MCF 10A (cell line): ENCODE measurements at regions not wholly inside any gene's neighbourhood (a gene's known extent, or its start where the extent isn't known, plus 50 kb on each side); places are given as distances from the start of the nearest gene placed in this dataset.

Source experiments
- BruUV-seq: library from RNA; stranded (reverse); fragments of 400-500 nt; replicated peaks from 2 replicates; lab custom pipeline; 2021; lab: Mats Ljungman, UMichigan
- CTCF ChIA-PET: fragments of 300-600 bp; sonication (Branson Sonifier 250); formaldehyde crosslinking; extraction: SDS; loops from one replicate; lab custom pipeline; 2021; ENCODE audit warnings: antibody characterized with exemption, inconsistent platforms; lab: Yijun Ruan, JAX
- POLR2A ChIA-PET: fragments of 300-600, 350-650 bp; sonication (Branson Sonifier 250); formaldehyde crosslinking; extraction: SDS; loops from one replicate; lab custom pipeline; 2020; ENCODE audit warnings: antibody characterized with exemption, inconsistent platforms; lab: Yijun Ruan, JAX
- DNase-seq: peaks from one replicate; pipeline ENCODE4 v3.0.0-alpha.2; 2018; ENCODE audit not compliant: unreplicated experiment
- H3K27ac Mint-ChIP-seq: one replicate; pipeline ENCODE4 v1.8.0; 2022; ENCODE audit warnings: mild to moderate bottlenecking, low read depth, mixed read lengths; ENCODE audit not compliant: unreplicated experiment
- H3K27me3 Mint-ChIP-seq: one replicate; pipeline ENCODE4 v1.8.0; 2022; ENCODE audit warnings: mixed read lengths; ENCODE audit not compliant: insufficient read depth, unreplicated experiment
- H3K36me3 Mint-ChIP-seq: one replicate; pipeline ENCODE4 v1.8.0; 2022; ENCODE audit warnings: mild to moderate bottlenecking, moderate library complexity, mixed read lengths; ENCODE audit not compliant: insufficient read depth, unreplicated experiment
- H3K4me1 Mint-ChIP-seq: one replicate; pipeline ENCODE4 v1.8.0; 2022; ENCODE audit warnings: mixed read lengths; ENCODE audit not compliant: insufficient read depth, unreplicated experiment
- H3K4me3 Mint-ChIP-seq: one replicate; pipeline ENCODE4 v1.8.0; 2022; ENCODE audit warnings: mild to moderate bottlenecking, moderate library complexity, mixed read lengths; ENCODE audit not compliant: unreplicated experiment
- H3K9me3 Mint-ChIP-seq: one replicate; pipeline ENCODE4 v1.8.0; 2022; ENCODE audit warnings: mixed read lengths; ENCODE audit not compliant: unreplicated experiment
- intact Hi-C: fragments of 100-400 bp; cut with micrococcal nuclease; formaldehyde crosslinking; loops from 2 replicates; pipeline ENCODE4 v1.14.1; 2022
- TF ChIP-seq, protein P1 (sequence below): fragments of 200-600 bp; IDR thresholded peaks from one replicate; pipeline ENCODE4 v1.8.0; 2022; ENCODE audit warnings: antibody characterized with exemption, mild to moderate bottlenecking; ENCODE audit not compliant: unreplicated experiment

DNA sequence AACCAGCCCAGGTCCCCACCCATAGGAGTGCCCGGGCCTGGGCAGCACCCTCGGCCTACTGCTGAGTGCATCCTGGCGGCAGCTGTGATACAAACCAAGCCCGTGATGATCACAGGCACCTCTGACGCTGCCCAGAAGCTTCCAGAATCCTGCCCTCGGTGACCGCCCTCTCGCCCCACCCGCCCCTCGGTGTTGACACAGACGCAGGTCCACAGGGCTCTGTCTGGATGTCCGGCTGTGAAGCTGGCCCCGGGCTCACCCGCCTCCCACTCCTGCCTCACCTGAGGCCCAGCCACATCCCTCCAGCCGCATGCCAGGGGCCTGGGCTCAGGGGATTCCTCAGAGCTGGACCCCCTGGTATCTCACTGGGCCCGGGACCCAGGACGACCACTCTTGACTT is 191.0 kb downstream of the BRD1 start:
- BruUV-seq, result no TSS peak
- DNase-seq, result no peak
- Mint-ChIP-seq H3K9me3 (no peaks in the 10 kb centered on the region), H3K27ac (no peak overlapping the region), H3K4me1 (no peaks in the 10 kb centered on the region), H3K27me3 (no peaks in the 10 kb centered on the region), H3K36me3 (no peaks in the 10 kb centered on the region), H3K4me3 (no peak overlapping the region)
- CTCF ChIA-PET, result no interaction called here
- intact Hi-C loops, result no loop called here
- TF ChIP-seq, protein P1, sequence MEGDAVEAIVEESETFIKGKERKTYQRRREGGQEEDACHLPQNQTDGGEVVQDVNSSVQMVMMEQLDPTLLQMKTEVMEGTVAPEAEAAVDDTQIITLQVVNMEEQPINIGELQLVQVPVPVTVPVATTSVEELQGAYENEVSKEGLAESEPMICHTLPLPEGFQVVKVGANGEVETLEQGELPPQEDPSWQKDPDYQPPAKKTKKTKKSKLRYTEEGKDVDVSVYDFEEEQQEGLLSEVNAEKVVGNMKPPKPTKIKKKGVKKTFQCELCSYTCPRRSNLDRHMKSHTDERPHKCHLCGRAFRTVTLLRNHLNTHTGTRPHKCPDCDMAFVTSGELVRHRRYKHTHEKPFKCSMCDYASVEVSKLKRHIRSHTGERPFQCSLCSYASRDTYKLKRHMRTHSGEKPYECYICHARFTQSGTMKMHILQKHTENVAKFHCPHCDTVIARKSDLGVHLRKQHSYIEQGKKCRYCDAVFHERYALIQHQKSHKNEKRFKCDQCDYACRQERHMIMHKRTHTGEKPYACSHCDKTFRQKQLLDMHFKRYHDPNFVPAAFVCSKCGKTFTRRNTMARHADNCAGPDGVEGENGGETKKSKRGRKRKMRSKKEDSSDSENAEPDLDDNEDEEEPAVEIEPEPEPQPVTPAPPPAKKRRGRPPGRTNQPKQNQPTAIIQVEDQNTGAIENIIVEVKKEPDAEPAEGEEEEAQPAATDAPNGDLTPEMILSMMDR, result no peak
- POLR2A ChIA-PET, result no interaction called here

DNA sequence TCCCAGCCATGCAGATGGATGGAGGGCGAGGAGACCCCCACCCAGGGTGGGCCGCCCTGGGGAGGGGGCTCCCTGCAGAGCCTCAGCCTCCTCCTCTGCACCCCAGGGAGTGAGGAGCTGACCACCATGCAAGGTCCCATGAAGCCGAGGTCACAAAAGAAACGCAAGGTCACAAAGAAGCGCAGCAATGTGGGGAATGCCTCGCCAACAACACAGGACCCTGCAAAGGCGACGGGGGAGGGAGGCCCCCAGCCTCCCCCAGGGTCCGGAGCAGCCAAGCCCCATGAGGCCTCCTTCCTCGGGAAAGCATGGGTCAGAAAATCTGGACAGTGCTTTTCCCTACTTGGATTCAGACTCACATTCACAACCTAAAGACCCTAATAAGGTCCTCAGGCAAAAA is 191.5 kb downstream of the BRD1 start:
- Mint-ChIP-seq H3K36me3 (no peaks in the 10 kb centered on the region), H3K4me1 (no peaks in the 10 kb centered on the region), H3K9me3 (no peaks in the 10 kb centered on the region), H3K4me3 (no peak overlapping the region), H3K27ac (no peak overlapping the region), H3K27me3 (no peaks in the 10 kb centered on the region)
- BruUV-seq, result no TSS peak
- CTCF ChIA-PET, result interaction anchor here (0.6 kb wide), 1 partner anchor 1529 kb away, joined by 3 read pairs; no protein-coding TSS in a partner anchor
- POLR2A ChIA-PET, result no interaction called here
- intact Hi-C loops, result no loop called here
- no peak for DNase-seq
- TF ChIP-seq, protein P1, result no peak

DNA sequence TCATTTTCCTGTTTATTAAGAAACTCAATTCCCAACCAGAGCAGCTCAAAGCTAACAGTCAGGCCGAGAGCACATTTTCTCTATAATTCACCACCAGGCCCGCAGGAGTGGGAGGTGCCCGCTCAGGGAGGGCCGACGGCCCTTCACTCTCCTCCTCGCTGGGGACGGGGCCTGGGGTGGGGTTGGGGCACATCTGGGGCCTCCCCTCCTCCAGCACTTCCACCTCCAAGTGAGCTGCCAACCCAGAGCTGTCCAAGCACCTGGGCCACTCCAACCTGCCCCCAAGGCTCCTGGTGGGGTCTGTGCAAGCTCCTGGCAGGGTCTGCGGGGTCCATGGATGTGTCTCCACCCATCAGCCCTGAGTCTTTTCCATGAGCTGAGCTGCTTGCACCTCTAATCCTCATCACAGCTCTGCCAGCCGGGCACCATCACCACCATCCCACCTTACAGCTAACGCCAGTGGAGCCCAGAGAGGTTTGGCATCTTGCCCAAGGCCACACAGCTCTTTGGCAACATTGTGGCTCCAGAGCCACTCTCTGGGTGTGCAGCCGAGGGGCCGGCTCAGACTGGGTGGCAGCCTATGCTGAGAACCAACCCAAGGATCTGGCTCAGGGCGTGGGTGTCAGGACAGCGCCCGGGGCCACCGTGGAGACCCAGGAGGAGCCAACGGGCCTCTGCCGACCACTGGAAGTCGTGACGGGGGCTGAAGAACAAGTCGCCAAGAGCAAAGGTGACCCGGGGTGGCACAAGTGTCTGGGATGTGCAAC is 193.5 kb downstream of the BRD1 start:
- BruUV-seq, result no TSS peak
- Mint-ChIP-seq H3K27me3 (no peaks in the 10 kb centered on the region), H3K4me1 (no peaks in the 10 kb centered on the region), H3K36me3 (no peaks in the 10 kb centered on the region), H3K27ac (no peak overlapping the region), H3K9me3 (no peaks in the 10 kb centered on the region), H3K4me3 (no peak overlapping the region)
- POLR2A ChIA-PET, result no interaction called here
- intact Hi-C loops, result no loop called here
- no peak for DNase-seq
- CTCF ChIA-PET, result interaction anchor here (0.7 kb wide), 1 partner anchor 41 kb away, joined by 3 read pairs; no protein-coding TSS in a partner anchor
- TF ChIP-seq, protein P1, result no peak

DNA sequence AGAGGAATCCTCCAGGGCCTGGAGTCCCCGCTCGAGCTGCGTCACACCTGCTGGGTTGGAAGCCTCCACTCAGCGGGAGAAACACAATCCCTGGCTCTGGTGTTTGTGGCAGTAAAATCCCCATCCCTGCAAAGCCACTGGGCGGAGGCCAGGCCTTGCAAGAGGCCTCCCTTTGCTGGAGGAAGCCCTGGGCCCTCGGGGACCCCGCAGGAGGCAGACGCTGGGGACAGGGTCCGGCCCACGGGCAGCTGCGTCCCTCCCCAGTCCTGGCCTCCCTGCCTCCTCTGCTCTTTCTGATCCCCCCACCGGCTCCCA is 194.7 kb downstream of the BRD1 start:
- Mint-ChIP-seq H3K4me1 (no peaks in the 10 kb centered on the region), H3K27me3 (no peaks in the 10 kb centered on the region), H3K9me3 (no peaks in the 10 kb centered on the region), H3K27ac (no peak overlapping the region), H3K4me3 (no peak overlapping the region), H3K36me3 (peaks cover 6% of the 10 kb centered on the region)
- ChIA-PET POLR2A (no interaction called here), CTCF (no interaction called here)
- no TSS peak for BruUV-seq
- no peak for DNase-seq
- intact Hi-C loops, result no loop called here
- TF ChIP-seq, protein P1, result no peak
